ENCODE measurements at regions not wholly inside any gene's neighbourhood (a gene's known extent, or its start where the extent isn't known, plus 50 kb on each side); places are given as distances from the start of the nearest gene placed in this dataset.
"Not testable (repeated sequence)": the region's sequence is repeated elsewhere in the genome, so short reads cannot be mapped to it uniquely, and the experiment has no call there.

GRCh38 chr4:164648151-164648848 lies 105.6 kb upstream of the SMIM31 start:
- H3K4me3 ChIP-seq (ENCODE audit: low read length in 2 of 2), result no peak overlapping the region
- no peaks in the 10 kb centered on the region for H3K4me1 ChIP-seq (ENCODE audit: control insufficient read depth in 2 of 2, insufficient read depth in 2 of 2, low read length in 2 of 2)
- no peak overlapping the region for H3K27ac ChIP-seq (ENCODE audit: low read depth in 2 of 2, low read length in 2 of 2)
- no peaks in the 10 kb centered on the region for H3K36me3 ChIP-seq (ENCODE audit: control insufficient read depth in 2 of 2, insufficient read depth in 2 of 2, low read length in 2 of 2)
- H3K9ac ChIP-seq (ENCODE audit: low read depth in 1 of 2, low read length in 2 of 2), result no peak overlapping the region
- H3K27me3 ChIP-seq (ENCODE audit: control insufficient read depth in 2 of 2, insufficient read depth in 2 of 2, low read length in 2 of 2), result no peaks in the 10 kb centered on the region
- no peaks in the 10 kb centered on the region for H3K9me3 ChIP-seq (ENCODE audit: control insufficient read depth in 2 of 2, low read length in 2 of 2)

DNA sequence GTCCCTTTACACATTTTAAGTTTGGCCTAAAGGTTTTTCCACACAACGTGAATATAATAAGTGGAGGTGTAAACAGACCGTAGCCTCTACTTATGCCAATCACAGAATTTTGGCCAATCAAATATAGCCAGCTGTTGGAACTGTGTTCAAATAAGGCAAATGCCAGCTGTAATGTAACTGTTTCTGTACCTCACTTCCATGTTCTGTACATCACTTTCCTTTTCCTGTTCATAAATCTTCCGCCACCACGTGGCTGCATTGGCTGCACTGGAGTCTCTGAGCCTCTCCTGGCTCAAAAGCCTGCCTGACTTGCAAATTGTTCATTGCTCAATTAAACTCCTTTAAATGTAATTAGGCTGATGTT lies 105.1 kb upstream of the SMIM31 start:
- no peak overlapping the region for H3K27ac ChIP-seq (ENCODE audit: low read depth in 2 of 2, low read length in 2 of 2)

DNA sequence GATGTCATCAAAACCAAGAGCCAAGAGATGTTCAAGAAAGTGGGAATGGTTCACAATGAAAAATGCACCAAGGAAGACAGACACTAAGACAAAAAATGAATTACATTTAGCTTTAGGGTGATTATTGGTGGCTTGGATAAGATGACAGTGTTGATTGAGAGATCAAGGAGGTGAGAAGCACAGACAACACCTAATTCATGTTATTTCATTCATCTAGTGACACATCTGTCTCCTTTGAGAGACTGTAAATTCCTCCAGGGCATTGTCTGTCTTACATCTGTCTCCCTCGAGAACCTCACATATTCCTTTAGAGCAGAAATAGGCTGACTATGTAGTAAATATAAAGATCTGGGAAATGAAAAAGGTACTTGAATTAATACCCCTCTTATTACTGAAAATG lies 94.2 kb upstream of the SMIM31 start:
- Histone ChIP-seq H3K4me3 (ENCODE audit: low read length in 2 of 2) (no peak overlapping the region), H3K27ac (ENCODE audit: low read depth in 2 of 2, low read length in 2 of 2) (no peak overlapping the region), H3K9me3 (ENCODE audit: control insufficient read depth in 2 of 2, low read length in 2 of 2) (no peaks in the 10 kb centered on the region), H3K9ac (ENCODE audit: low read depth in 1 of 2, low read length in 2 of 2) (no peak overlapping the region), H3K27me3 (ENCODE audit: control insufficient read depth in 2 of 2, insufficient read depth in 2 of 2, low read length in 2 of 2) (no peaks in the 10 kb centered on the region), H3K36me3 (ENCODE audit: control insufficient read depth in 2 of 2, insufficient read depth in 2 of 2, low read length in 2 of 2) (no peaks in the 10 kb centered on the region), H3K4me1 (ENCODE audit: control insufficient read depth in 2 of 2, insufficient read depth in 2 of 2, low read length in 2 of 2) (no peaks in the 10 kb centered on the region)

More for the DNA sequence above, 105.1 kb upstream of the SMIM31 start:
- no peaks in the 10 kb centered on the region for H3K9me3 ChIP-seq (ENCODE audit: control insufficient read depth in 2 of 2, low read length in 2 of 2)
- H3K4me3 ChIP-seq (ENCODE audit: low read length in 2 of 2), result no peak overlapping the region
- H3K27me3 ChIP-seq (ENCODE audit: control insufficient read depth in 2 of 2, insufficient read depth in 2 of 2, low read length in 2 of 2), result no peaks in the 10 kb centered on the region
- no peaks in the 10 kb centered on the region for H3K4me1 ChIP-seq (ENCODE audit: control insufficient read depth in 2 of 2, insufficient read depth in 2 of 2, low read length in 2 of 2)
- no peaks in the 10 kb centered on the region for H3K36me3 ChIP-seq (ENCODE audit: control insufficient read depth in 2 of 2, insufficient read depth in 2 of 2, low read length in 2 of 2)
- no peak overlapping the region for H3K9ac ChIP-seq (ENCODE audit: low read depth in 1 of 2, low read length in 2 of 2)

DNA sequence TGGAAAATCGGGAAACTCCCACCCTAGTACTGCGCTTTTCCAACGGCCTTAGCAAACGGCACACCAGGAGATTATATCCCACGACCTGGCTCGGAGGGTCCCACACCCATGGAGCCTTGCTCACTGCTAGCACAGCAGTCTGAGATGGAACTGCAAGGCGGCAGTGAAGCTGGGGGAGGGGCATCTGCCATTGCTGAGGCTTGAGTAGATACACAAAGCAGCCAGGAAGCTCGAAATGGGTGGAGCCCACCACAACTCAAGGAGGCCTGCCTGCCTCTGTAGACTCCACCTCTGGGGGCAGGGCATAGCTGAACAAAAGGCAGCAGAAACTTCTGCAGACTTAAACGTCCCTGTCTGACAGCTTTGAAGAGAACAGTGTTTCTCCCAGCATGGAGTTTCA lies 77.8 kb upstream of the SMIM31 start:
- not testable (repeated sequence) for H3K4me1 ChIP-seq (ENCODE audit: control insufficient read depth in 2 of 2, insufficient read depth in 2 of 2, low read length in 2 of 2); H3K27me3 ChIP-seq (ENCODE audit: control insufficient read depth in 2 of 2, insufficient read depth in 2 of 2, low read length in 2 of 2); H3K9ac ChIP-seq (ENCODE audit: low read depth in 1 of 2, low read length in 2 of 2); H3K36me3 ChIP-seq (ENCODE audit: control insufficient read depth in 2 of 2, insufficient read depth in 2 of 2, low read length in 2 of 2); H3K27ac ChIP-seq (ENCODE audit: low read depth in 2 of 2, low read length in 2 of 2); H3K9me3 ChIP-seq (ENCODE audit: control insufficient read depth in 2 of 2, low read length in 2 of 2); H3K4me3 ChIP-seq (ENCODE audit: low read length in 2 of 2)

DNA sequence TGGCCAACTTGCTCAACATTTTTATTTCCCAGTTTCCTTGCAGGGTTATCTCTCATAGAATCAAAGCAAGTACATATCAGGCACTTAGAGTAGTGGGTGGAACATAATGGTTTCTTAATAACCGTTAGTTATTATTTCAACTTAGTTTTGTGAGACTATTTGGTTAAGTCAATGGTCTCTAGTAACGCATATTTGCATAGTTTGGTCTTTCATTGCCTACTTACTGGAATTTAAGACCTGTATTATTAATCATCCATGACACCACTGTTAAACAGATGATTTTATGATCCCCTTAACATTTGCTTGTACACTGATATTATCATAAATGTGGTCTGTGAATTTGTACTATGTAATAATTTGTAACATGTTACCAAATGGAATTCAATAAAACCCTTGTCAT lies 70.9 kb upstream of the SMIM31 start:
- Histone ChIP-seq H3K4me1 (ENCODE audit: control insufficient read depth in 2 of 2, insufficient read depth in 2 of 2, low read length in 2 of 2) (no peaks in the 10 kb centered on the region), H3K27me3 (ENCODE audit: control insufficient read depth in 2 of 2, insufficient read depth in 2 of 2, low read length in 2 of 2) (no peaks in the 10 kb centered on the region), H3K9me3 (ENCODE audit: control insufficient read depth in 2 of 2, low read length in 2 of 2) (no peaks in the 10 kb centered on the region), H3K27ac (ENCODE audit: low read depth in 2 of 2, low read length in 2 of 2) (no peak overlapping the region), H3K36me3 (ENCODE audit: control insufficient read depth in 2 of 2, insufficient read depth in 2 of 2, low read length in 2 of 2) (no peaks in the 10 kb centered on the region), H3K9ac (ENCODE audit: low read depth in 1 of 2, low read length in 2 of 2) (no peak overlapping the region), H3K4me3 (ENCODE audit: low read length in 2 of 2) (no peak overlapping the region)

GRCh38 chr4:164695650-164696049 lies 58.3 kb upstream of the SMIM31 start:
- no peak overlapping the region for H3K9ac ChIP-seq (ENCODE audit: low read depth in 1 of 2, low read length in 2 of 2)
- no peaks in the 10 kb centered on the region for H3K4me1 ChIP-seq (ENCODE audit: control insufficient read depth in 2 of 2, insufficient read depth in 2 of 2, low read length in 2 of 2)
- no peaks in the 10 kb centered on the region for H3K36me3 ChIP-seq (ENCODE audit: control insufficient read depth in 2 of 2, insufficient read depth in 2 of 2, low read length in 2 of 2)
- no peaks in the 10 kb centered on the region for H3K9me3 ChIP-seq (ENCODE audit: control insufficient read depth in 2 of 2, low read length in 2 of 2)
- no peak overlapping the region for H3K27ac ChIP-seq (ENCODE audit: low read depth in 2 of 2, low read length in 2 of 2)
- H3K4me3 ChIP-seq (ENCODE audit: low read length in 2 of 2), result no peak overlapping the region
- H3K27me3 ChIP-seq (ENCODE audit: control insufficient read depth in 2 of 2, insufficient read depth in 2 of 2, low read length in 2 of 2), result no peaks in the 10 kb centered on the region

GRCh38 chr4:164700471-164700870 lies 53.5 kb upstream of the SMIM31 start:
- Histone ChIP-seq H3K36me3 (ENCODE audit: control insufficient read depth in 2 of 2, insufficient read depth in 2 of 2, low read length in 2 of 2) (no peaks in the 10 kb centered on the region), H3K4me1 (ENCODE audit: control insufficient read depth in 2 of 2, insufficient read depth in 2 of 2, low read length in 2 of 2) (no peaks in the 10 kb centered on the region), H3K27ac (ENCODE audit: low read depth in 2 of 2, low read length in 2 of 2) (no peak overlapping the region), H3K4me3 (ENCODE audit: low read length in 2 of 2) (no peak overlapping the region), H3K27me3 (ENCODE audit: control insufficient read depth in 2 of 2, insufficient read depth in 2 of 2, low read length in 2 of 2) (no peaks in the 10 kb centered on the region), H3K9me3 (ENCODE audit: control insufficient read depth in 2 of 2, low read length in 2 of 2) (no peaks in the 10 kb centered on the region), H3K9ac (ENCODE audit: low read depth in 1 of 2, low read length in 2 of 2) (no peak overlapping the region)

- Histone ChIP-seq H3K4me1 (ENCODE audit: control insufficient read depth in 2 of 2, insufficient read depth in 2 of 2, low read length in 2 of 2) (no peaks in the 10 kb centered on the region), H3K4me3 (ENCODE audit: low read length in 2 of 2) (no peak overlapping the region), H3K9ac (ENCODE audit: low read depth in 1 of 2, low read length in 2 of 2) (no peak overlapping the region), H3K27ac (ENCODE audit: low read depth in 2 of 2, low read length in 2 of 2) (no peak overlapping the region), H3K36me3 (ENCODE audit: control insufficient read depth in 2 of 2, insufficient read depth in 2 of 2, low read length in 2 of 2) (no peaks in the 10 kb centered on the region), H3K27me3 (ENCODE audit: control insufficient read depth in 2 of 2, insufficient read depth in 2 of 2, low read length in 2 of 2) (no peaks in the 10 kb centered on the region), H3K9me3 (ENCODE audit: control insufficient read depth in 2 of 2, low read length in 2 of 2) (no peaks in the 10 kb centered on the region)
These were observed 52.3 kb upstream of the SMIM31 start for GRCh38 chr4:164701665-164702064.

Measured in mucosa of rectum (tissue), 2 donors.